Hepatocyte (in vitro differentiated cells): ENCODE measurements at regions not wholly inside any gene's neighbourhood (a gene's known extent, or its start where the extent isn't known, plus 50 kb on each side); places are given as distances from the start of the nearest gene placed in this dataset.

Source experiments
- DNase-seq: peaks from one replicate; pipeline ENCODE4 v3.0.0-alpha.2; 2016; ENCODE audit warnings: low spot score
- H2AFZ ChIP-seq: fragments of 200-600 bp; sonication (generic); 2 replicates; pipeline ENCODE4 v1.6.0; 2016; ENCODE audit warnings: antibody characterized with exemption, mild to moderate bottlenecking
- H3K27ac ChIP-seq: fragments of 200-600 bp; sonication (generic); 2 replicates; pipeline ENCODE4 v1.5.1; 2016; ENCODE audit warnings: mild to moderate bottlenecking
- H3K27me3 ChIP-seq: fragments of 200-600 bp; sonication (generic); 2 replicates; pipeline ENCODE4 v1.6.1; 2016
- H3K36me3 ChIP-seq: fragments of 200-600 bp; sonication (generic); replicated peaks from 2 replicates; pipeline ENCODE4 v1.5.1; 2016; ENCODE audit warnings: low read depth; ENCODE audit not compliant: insufficient read depth
- H3K4me1 ChIP-seq: fragments of 200-600 bp; sonication (generic); 2 replicates; pipeline ENCODE4 v1.5.1; 2016; ENCODE audit warnings: mild to moderate bottlenecking, moderate library complexity; ENCODE audit not compliant: insufficient read depth
- H3K4me2 ChIP-seq: fragments of 200-600 bp; sonication (generic); 2 replicates; pipeline ENCODE4 v1.6.0; 2016
- H3K4me3 ChIP-seq: fragments of 200-600 bp; sonication (generic); 2 replicates; pipeline ENCODE4 v1.5.1; 2016; ENCODE audit warnings: mild to moderate bottlenecking
- H3K79me2 ChIP-seq: fragments of 200-600 bp; sonication (generic); 2 replicates; pipeline ENCODE4 v1.6.0; 2017; ENCODE audit warnings: mild to moderate bottlenecking
- H3K9me2 ChIP-seq: fragments of 200-600 bp; sonication (generic); replicated peaks from 2 replicates; pipeline ENCODE4 v1.6.0; 2017; ENCODE audit warnings: mild to moderate bottlenecking; ENCODE audit not compliant: insufficient read depth
- H3K9me3 ChIP-seq: fragments of 200-600 bp; sonication (generic); 2 replicates; pipeline ENCODE4 v1.5.1; 2016; ENCODE audit warnings: low read depth, mild to moderate bottlenecking
- H4K20me1 ChIP-seq: fragments of 200-600 bp; sonication (generic); 2 replicates; pipeline ENCODE4 v1.6.0; 2016; ENCODE audit warnings: mild to moderate bottlenecking; ENCODE audit not compliant: insufficient read depth, poor library complexity, severe bottlenecking
- EZH2 ChIP-seq: fragments of 200-600 bp; sonication (generic); IDR thresholded peaks from 2 replicates; pipeline ENCODE4 v1.6.1; 2016; ENCODE audit warnings: antibody characterized with exemption, mild to moderate bottlenecking, borderline replicate concordance
- EZH2phosphoT487 ChIP-seq: fragments of 200-600 bp; sonication (generic); IDR thresholded peaks from one replicate; pipeline ENCODE4 v1.6.1; 2018; ENCODE audit warnings: antibody characterized with exemption, mild to moderate bottlenecking, low read depth, moderate library complexity; ENCODE audit not compliant: unreplicated experiment, severe bottlenecking
- WGBS: methylation state at CpG from one replicate; pipeline ENCODE4 v1.1.6; 2016; ENCODE audit warnings: low lambda C conversion rate; ENCODE audit errors: missing lambda C conversion rate; 5-methylcytosine and 5-hydroxymethylcytosine counted together
- TF ChIP-seq, protein P1 (sequence below): fragments of 200-600 bp; sonication (generic); IDR thresholded peaks from 2 replicates; pipeline ENCODE4 v1.5.1; 2016; ENCODE audit warnings: antibody characterized with exemption, mild to moderate bottlenecking; ENCODE audit not compliant: poor library complexity

DNA sequence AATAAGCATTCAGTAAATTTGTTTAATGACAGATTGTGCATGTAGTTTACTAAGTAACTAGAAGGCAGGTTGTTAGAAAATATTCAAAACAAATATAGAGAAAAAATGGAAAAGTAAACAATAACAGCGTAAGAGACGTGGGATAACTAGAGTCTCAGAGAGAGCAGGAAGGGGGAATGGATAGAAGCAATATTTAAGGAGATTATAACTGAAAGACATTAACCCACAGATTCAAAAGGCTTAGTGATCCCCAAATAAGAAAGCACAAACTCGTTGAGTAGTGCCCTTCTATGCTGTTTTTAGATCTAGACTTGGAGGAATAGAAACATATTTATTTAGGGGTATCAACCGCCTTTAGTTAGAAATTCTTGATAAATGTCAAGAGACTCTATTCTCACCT is 169.7 kb upstream of the RGS6 start:
- Histone ChIP-seq H2AFZ (no peak overlapping the region), H3K36me3 (no peaks in the 10 kb centered on the region), H3K4me2 (no peak overlapping the region), H3K4me1 (no peaks in the 10 kb centered on the region), H3K4me3 (no peak overlapping the region), H4K20me1 (no peaks in the 10 kb centered on the region), H3K9me2 (no peaks in the 10 kb centered on the region), H3K9me3 (no peaks in the 10 kb centered on the region), H3K79me2 (no peaks in the 10 kb centered on the region), H3K27ac (no peak overlapping the region), H3K27me3 (no peaks in the 10 kb centered on the region)
- DNase-seq: no peak
- WGBS: 90% methylated on average over 4 of the region's 4 CpGs
- TF ChIP-seq, protein P1, sequence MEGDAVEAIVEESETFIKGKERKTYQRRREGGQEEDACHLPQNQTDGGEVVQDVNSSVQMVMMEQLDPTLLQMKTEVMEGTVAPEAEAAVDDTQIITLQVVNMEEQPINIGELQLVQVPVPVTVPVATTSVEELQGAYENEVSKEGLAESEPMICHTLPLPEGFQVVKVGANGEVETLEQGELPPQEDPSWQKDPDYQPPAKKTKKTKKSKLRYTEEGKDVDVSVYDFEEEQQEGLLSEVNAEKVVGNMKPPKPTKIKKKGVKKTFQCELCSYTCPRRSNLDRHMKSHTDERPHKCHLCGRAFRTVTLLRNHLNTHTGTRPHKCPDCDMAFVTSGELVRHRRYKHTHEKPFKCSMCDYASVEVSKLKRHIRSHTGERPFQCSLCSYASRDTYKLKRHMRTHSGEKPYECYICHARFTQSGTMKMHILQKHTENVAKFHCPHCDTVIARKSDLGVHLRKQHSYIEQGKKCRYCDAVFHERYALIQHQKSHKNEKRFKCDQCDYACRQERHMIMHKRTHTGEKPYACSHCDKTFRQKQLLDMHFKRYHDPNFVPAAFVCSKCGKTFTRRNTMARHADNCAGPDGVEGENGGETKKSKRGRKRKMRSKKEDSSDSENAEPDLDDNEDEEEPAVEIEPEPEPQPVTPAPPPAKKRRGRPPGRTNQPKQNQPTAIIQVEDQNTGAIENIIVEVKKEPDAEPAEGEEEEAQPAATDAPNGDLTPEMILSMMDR: no peak
- TF ChIP-seq EZH2 (no peak), EZH2phosphoT487 (no peak)

DNA sequence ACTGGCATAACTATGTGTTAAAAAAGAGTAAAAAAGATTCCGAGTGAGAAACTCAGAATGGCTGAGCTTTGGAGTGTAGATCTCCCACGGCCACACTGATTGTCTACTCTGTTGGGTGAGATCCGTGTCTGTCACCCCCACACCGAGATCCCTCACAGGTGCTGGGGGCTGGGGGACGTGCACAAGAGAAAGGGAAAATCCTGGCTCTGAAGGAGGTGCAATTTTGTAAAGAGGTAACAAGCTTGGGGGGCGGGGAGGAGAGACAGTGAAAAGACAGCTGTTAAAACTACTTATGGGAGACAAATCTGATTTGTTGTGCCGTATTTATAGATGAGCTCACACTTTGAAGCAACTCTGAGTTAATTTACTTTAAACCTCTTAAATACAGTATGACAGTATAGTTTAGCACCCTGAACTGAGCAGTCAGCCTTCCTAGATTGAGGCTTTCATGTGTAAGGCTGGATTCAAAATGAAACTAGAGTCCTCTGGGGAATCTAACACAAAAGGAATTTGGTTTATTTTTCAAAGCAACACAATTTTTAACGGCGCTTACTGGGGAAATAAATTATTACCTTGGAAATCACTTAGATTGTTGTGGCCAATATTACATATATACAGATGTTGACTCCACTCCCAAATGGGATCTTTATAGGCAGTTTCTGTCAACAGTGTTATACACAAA is 167.4 kb upstream of the RGS6 start:
- Histone ChIP-seq H3K27ac (no peak overlapping the region), H3K27me3 (no peaks in the 10 kb centered on the region), H3K79me2 (no peaks in the 10 kb centered on the region), H4K20me1 (no peaks in the 10 kb centered on the region), H3K36me3 (no peaks in the 10 kb centered on the region), H3K9me2 (no peaks in the 10 kb centered on the region), H2AFZ (no peak overlapping the region), H3K4me3 (no peak overlapping the region), H3K4me2 (peak overlapping the region; percentile 43), H3K9me3 (no peaks in the 10 kb centered on the region), H3K4me1 (no peaks in the 10 kb centered on the region)
- TF ChIP-seq, protein P1: no peak
- no peak for TF ChIP-seq EZH2phosphoT487
- TF ChIP-seq EZH2: no peak
- no peak for DNase-seq
- 41% methylated on average over 9 of the region's 9 CpGs for WGBS

DNA sequence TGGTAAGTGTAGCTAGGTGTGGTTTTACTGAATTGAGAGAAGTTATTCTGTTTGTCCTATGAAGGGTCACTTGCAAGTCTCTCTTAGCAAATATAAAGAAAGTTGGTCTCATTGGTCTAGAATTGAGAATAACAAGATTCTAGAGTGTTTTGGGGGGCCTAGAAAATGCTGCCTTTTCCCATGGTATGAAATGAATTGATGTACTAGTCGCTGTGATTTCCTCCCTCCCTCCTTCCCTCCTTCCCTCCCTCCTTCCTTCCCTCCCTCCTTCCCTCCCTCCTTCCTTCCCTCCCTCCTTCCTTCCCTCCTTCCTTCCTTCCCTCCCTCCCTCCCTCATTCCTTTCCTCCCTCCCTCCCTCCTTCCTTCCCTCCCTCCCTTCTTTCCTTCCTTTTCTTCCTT is 166.7 kb upstream of the RGS6 start:
- TF ChIP-seq EZH2 (no peak), EZH2phosphoT487 (no peak)
- TF ChIP-seq, protein P1: no peak
- H3K79me2 ChIP-seq: no peaks in the 10 kb centered on the region
- H3K9me3 ChIP-seq: no peaks in the 10 kb centered on the region
- H3K27ac ChIP-seq: no peak overlapping the region
- H3K27me3 ChIP-seq: no peaks in the 10 kb centered on the region
- no peaks in the 10 kb centered on the region for H3K36me3 ChIP-seq
- WGBS: no CpG with 5 or more reads among the region's 1 CpG
- DNase-seq: no peak
- no peaks in the 10 kb centered on the region for H3K9me2 ChIP-seq
- no peaks in the 10 kb centered on the region for H4K20me1 ChIP-seq
- no peak overlapping the region for H3K4me2 ChIP-seq
- no peak overlapping the region for H2AFZ ChIP-seq
- H3K4me3 ChIP-seq: no peak overlapping the region
- no peaks in the 10 kb centered on the region for H3K4me1 ChIP-seq
